HG03378 (cell line): ENCODE measurements at regions not wholly inside any gene's neighbourhood (a gene's known extent, or its start where the extent isn't known, plus 50 kb on each side); places are given as distances from the start of the nearest gene placed in this dataset.
"Not testable (repeated sequence)": the region's sequence is repeated elsewhere in the genome, so short reads cannot be mapped to it uniquely, and the experiment has no call there.

Experiments used
- ATAC-seq: cut with Tn5 transposase; IDR thresholded peaks from one replicate; pipeline ENCODE4 v1.9.1; 2021; ENCODE audit warnings: mild to moderate bottlenecking, moderate library complexity; ENCODE audit not compliant: unreplicated experiment

GRCh38 chr15:36047018-36047716, 501.2 kb upstream of the DPH6 start:
- not testable (repeated sequence) for ATAC-seq

DNA sequence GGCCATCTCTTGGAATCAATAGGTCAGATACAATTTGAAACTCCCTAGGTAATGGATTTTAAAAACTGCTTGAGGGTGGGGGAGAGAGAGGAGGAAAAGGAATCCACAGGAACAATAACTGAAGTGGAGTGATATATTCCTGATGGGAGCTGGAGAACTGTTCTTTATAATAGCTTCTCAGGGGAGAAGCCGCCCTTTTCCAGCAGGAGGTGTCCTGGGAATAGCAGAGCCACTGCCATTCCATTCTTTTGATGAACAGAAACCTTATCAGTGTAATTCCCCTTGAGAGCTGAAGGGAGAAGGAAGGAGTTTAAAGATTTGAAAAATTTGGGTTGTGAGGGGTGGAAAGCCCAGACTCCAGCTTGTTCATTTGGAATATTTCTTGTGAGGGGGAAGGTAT, 504.9 kb upstream of the DPH6 start:
- no peak for ATAC-seq

DNA sequence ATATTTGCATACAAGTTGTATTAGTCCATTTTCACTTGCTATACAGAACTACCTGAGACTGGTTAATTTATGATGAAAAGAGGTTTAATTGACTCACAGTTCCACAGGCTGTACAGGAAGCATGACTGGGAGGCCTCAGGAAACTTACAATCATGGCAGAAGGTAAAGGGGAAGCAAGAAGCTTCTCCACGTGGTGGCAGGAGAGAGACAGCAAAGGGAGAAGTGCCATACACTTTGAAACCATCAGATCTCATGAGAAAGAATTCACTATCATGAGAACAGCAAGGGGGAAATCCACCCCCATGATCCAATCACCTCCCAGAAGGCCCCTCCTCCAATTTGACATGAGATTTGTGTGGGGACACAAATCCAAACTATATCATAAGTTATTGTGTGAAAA, 506.7 kb upstream of the DPH6 start:
- ATAC-seq: not testable (repeated sequence)

DNA sequence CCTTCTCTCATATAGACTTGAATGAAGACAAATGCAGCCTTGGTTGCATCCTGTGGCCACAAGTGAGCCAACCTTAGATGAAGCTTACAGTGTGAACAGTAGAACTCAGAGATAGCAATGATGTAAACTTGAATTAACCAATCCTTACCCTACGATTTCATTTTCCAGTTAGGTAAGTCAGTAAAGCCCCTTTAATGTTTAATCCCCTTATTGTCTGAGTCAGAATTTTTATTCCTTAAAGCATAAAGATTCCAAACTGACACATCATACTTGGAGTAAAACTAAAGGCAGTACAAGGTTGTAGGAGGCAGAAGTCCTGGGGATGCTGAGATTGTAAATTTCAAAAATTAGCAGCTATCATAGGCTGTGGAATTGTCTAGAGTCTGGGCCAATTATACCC, 507.8 kb upstream of the DPH6 start:
- no peak for ATAC-seq

DNA sequence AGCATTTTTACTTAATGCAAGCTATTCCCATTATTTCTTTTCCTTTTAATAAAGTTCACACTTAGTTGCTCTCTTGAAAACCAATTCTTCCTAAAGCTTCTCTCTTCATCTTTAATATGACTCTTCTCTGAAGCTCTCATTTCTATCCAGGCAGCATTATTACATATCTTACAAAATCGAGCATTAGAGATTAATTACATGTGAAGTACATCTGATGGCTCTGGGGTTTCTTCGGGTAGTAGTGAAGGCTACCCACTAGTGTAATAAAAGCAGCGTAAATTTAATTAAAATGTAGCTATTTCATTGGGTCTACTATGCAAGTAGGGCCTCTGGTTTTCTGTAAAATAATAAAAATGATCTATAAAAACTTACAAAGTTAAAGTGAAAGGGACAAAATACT, 513.6 kb upstream of the DPH6 start:
- no peak for ATAC-seq

DNA sequence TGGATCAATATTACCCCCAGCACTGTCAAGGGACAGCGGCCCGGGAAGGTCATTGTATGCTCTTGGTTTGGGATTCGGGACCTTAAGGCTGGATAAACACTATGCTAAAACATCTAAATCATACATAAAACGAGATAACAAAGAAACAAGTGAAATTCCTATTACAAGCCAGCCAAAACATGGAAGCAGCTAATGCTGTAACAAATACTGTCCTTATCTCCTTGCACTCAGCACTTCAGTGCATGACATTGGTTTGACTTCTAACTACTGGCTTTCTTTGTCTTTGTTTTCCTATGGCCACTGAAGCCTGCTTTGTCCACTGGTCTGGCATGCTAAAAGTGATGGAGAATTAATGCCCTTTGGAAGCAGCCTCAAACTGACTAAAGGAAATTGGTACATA, 516.4 kb upstream of the DPH6 start:
- no peak for ATAC-seq

DNA sequence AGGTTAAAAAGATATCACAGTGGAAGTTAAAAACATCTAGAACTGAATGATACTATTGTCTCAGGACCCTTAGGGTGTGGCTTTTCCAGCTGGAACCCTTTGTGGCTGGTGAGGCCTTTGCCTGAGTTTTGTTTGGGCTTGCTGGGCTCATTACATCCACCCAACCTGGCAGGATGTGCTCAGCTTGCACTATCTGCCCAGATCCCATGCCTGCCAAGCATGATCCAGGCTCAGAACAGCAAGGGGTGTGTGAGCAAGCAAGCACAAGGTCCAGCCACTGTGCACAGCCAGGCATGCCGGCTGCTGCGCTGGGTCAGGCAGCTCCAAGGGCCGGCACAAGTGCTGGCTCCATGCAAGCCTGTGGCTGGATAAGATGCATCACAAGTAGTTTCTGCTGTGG, 512.7 kb upstream of the CDIN1 start:
- ATAC-seq: no peak

- no peak for ATAC-seq
Observed at GRCh38 chr15:36067483-36068274, 511.7 kb upstream of the CDIN1 start.

- ATAC-seq: no peak
Observed at GRCh38 chr15:36075333-36075732, 504.1 kb upstream of the CDIN1 start.

DNA sequence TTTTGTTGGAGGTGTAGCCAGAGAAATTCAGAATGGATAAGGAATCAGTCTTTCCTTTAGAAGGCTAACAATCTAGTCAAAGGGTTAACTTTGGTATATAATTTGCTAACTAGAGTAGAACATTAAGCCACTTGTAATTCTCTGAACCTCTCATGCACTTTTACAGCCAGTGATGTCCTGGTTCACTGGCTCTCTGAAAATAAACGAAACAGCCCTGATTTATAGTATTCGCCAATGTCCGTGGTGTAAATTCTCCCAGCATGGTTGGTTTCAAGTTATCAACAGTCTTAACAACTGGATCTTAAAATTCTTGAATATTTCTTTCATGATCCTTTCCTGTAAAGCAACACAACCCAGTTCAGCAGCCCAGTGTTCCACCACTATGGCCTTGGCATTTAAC, 500.4 kb upstream of the CDIN1 start:
- ATAC-seq: no peak

GRCh38 chr15:36080759-36081158, 498.7 kb upstream of the CDIN1 start:
- ATAC-seq: no peak

DNA sequence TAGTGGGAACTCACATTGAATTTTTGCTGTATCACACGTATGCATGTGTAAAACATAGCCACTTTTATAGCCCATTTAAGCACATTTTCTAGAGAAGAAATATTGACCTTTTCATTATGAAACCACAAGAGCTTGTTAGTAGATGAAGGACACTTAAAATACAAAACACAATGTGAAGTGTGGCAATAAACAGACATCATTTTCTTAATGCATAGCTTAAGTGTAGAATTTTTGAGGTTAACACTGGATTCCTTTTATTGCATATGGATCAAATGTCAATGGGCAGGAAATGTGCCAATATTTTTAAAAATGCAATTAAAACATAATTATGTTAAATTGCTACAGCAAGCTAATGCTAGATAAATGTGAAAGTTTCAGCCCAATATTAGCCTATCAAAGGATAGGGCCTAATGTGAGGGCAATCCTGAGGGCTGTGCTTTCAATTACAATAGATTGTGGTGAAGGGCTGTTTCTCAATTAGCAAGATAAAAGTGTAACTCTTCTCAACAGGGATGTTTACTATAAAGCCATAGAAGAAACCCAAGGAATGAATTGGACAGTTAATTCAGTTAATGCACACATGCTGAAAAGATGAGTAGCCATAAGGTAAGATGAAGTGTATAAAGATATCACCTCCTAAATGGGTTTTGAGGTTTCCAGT, 489.0 kb upstream of the CDIN1 start:
- no peak for ATAC-seq

DNA sequence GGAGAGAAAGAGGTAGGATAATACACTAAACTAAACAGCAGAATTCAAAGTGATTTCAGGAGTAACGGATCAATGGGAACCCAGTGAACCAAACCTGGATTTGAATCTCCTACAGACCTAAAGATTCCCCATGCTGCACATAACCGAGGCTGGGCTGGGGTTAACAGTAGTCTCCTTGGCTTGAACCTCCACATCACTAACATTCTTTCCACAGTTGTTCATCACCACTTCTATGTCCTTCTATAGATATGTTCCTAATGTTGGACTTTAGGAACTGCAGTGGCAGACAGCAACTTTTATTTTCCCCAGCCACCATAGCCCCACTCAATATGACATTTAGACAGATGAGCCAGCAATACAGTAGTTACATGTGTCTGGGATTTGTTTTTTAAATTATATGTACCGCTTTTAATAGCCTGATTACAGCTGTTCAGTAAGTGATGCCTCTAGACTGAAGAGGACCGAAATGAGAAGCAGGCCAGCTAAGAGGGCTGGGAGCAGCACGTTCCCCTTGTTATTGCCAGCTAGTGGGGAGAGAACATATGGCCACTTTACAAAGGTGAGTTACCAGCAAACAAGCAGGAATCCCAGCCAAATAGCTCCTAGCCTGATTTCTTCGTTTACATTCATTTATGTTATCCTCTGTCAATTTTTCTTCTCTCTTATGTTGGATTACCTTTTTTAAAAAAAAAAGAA, 472.6 kb upstream of the CDIN1 start:
- no peak for ATAC-seq

DNA sequence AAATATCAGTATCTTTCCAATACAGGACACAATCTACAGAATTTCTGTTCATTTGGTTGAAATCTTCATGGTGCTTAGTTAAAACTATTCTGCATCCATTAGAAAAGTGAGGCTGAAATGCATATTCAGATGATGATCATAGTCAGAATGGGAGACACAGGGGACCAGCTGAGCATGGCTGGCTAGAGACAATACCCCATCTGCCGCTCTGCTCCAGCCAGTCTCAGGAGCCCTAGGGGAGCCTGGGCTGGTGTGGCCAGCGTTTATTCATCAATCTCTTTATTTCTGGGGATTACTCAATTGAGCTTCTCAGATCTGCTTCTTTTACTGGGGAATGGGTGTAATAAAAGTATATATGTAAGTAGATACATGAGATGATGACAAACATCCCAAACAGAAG, 470.9 kb upstream of the CDIN1 start:
- no peak for ATAC-seq

- no peak for ATAC-seq
Observed at GRCh38 chr15:36109943-36110658, 469.3 kb upstream of the CDIN1 start.

- no peak for ATAC-seq
Observed at GRCh38 chr15:36110659-36110993, 468.8 kb upstream of the CDIN1 start.

- ATAC-seq: no peak
Observed at GRCh38 chr15:36117296-36117787, 462.1 kb upstream of the CDIN1 start.

GRCh38 chr15:36126194-36126593, 453.2 kb upstream of the CDIN1 start:
- ATAC-seq: no peak

DNA sequence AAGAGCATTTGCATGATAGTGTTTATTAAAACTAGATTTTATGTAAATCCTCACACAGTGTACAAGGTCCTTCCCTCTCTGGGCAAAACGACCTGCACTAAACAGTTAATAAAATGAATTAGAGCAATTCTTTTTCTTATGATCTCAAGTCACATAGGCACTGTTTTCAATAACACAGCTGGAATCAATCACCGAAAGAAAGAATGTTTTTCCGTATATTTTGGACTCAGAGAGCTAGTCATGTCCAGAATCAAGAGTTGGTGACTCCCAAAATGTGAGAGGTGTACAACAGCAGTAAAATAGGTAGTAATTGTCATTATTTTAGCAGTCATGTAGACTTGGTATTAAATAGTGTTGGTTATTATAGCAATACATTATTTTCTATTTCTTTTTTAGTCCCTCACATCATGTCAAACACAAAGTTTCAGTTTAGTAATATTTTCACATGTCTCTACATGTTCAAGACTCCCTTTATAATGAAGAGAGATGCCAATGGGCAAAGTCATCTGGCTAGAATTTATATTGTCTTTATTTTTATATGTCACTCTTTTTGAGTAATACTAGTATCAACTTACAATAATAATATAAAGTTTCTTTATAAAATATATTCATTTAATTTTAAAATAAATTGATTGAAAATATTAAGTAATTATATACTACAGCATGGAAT, 448.6 kb upstream of the CDIN1 start:
- ATAC-seq: no peak

DNA sequence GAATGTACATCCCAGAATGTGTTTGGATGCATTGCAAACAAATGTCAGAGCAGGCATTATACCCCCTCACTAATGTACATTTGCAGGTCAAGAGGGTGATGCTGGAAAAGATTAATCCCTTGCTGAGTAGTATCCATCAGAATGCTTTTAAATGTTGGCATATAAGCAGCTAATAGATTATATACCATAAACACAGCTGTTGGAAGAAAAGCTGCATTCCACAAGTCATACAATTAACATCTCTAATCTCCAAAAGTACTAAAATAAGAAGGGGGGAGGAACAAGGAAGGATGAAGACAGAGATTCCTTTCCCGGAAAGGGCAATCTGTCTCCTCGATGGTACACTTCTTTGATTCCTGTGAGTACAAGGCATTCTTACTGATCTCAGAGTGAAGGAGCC, 445.7 kb upstream of the CDIN1 start:
- no peak for ATAC-seq
